Activated T-cell treated with anti-CD3 and anti-CD28 coated beads, Interleukin-2, amount 50 U/mL, for 72 hours (primary cell): ENCODE measurements at regions not wholly inside any gene's neighbourhood (a gene's known extent, or its start where the extent isn't known, plus 50 kb on each side); places are given as distances from the start of the nearest gene placed in this dataset.
"Not testable (repeated sequence)": the region's sequence is repeated elsewhere in the genome, so short reads cannot be mapped to it uniquely, and the experiment has no call there.

ENCODE experiments used
- ATAC-seq, 2 donors: fragments of 150-1000 bp; cut with Tn5 transposase; replicated peaks in 1 of 2; 2 replicates each; pipeline ENCODE4 v1.10.0; 2021; ENCODE audit warnings: moderate library complexity in 2 of 2, mild to moderate bottlenecking in 1 of 2
- DNase-seq, 2 donors: peaks; one replicate each; pipeline ENCODE4 v3.0.0; 2021 to 2022; ENCODE audit warnings: mixed read lengths in 1 of 2
- H3K27ac Mint-ChIP-seq: one replicate; pipeline ENCODE4 v1.8.0; 2022; ENCODE audit warnings: mild to moderate bottlenecking, moderate library complexity, mixed read lengths
- H3K27me3 Mint-ChIP-seq: one replicate; pipeline ENCODE4 v1.8.0; 2022; ENCODE audit warnings: low read depth, mixed read lengths
- H3K36me3 Mint-ChIP-seq, 2 donors: one replicate each; pipeline ENCODE4 v1.8.0; 2022; ENCODE audit warnings: mixed read lengths in 2 of 2, mild to moderate bottlenecking in 1 of 2; ENCODE audit not compliant: insufficient read depth in 2 of 2
- H3K4me1 Mint-ChIP-seq: one replicate; pipeline ENCODE4 v1.8.0; 2022; ENCODE audit warnings: low read depth, mixed read lengths
- H3K4me3 Mint-ChIP-seq, 2 donors: one replicate each; pipeline ENCODE4 v1.8.0; 2022; ENCODE audit warnings: mild to moderate bottlenecking in 2 of 2, mixed read lengths in 2 of 2, moderate library complexity in 2 of 2
- H3K9me3 Mint-ChIP-seq, 2 donors: one replicate each; pipeline ENCODE4 v1.8.0; 2022; ENCODE audit warnings: mixed read lengths in 2 of 2

- not testable (repeated sequence) for H3K27ac Mint-ChIP-seq, ATAC-seq, H3K9me3 Mint-ChIP-seq, H3K27me3 Mint-ChIP-seq, H3K4me3 Mint-ChIP-seq, DNase-seq, H3K4me1 Mint-ChIP-seq, H3K36me3 Mint-ChIP-seq
Observed at GRCh38 chr17:31770501-31770900, 88.5 kb downstream of the COPRS start.

- not testable (repeated sequence) for DNase-seq, H3K27ac Mint-ChIP-seq, H3K4me3 Mint-ChIP-seq, H3K36me3 Mint-ChIP-seq, H3K9me3 Mint-ChIP-seq, H3K4me1 Mint-ChIP-seq, ATAC-seq
- H3K27me3 Mint-ChIP-seq: peaks cover 15% of the 10 kb centered on the region
Observed at GRCh38 chr17:31761836-31762510, 97.1 kb downstream of the COPRS start.

GRCh38 chr17:31758646-31759045, 100.4 kb downstream of the COPRS start:
- DNase-seq (no peak), ATAC-seq (no peak)
- Mint-ChIP-seq H3K36me3 (no peaks in the 10 kb centered on the region), H3K4me1 (no peaks in the 10 kb centered on the region), H3K27me3 (peaks cover 15% of the 10 kb centered on the region), H3K4me3 (no peak overlapping the region), H3K27ac (no peak overlapping the region), H3K9me3 (no peaks in the 10 kb centered on the region)

GRCh38 chr17:31757097-31757496, 101.9 kb downstream of the COPRS start:
- Mint-ChIP-seq H3K4me3 (no peak overlapping the region), H3K27ac (no peak overlapping the region), H3K9me3 (no peaks in the 10 kb centered on the region), H3K4me1 (no peaks in the 10 kb centered on the region), H3K36me3 (no peaks in the 10 kb centered on the region), H3K27me3 (peaks cover 10% of the 10 kb centered on the region)
- no peak for DNase-seq
- ATAC-seq: no peak

- Mint-ChIP-seq H3K4me3 (no peak overlapping the region), H3K9me3 (no peaks in the 10 kb centered on the region), H3K27ac (no peak overlapping the region), H3K4me1 (no peaks in the 10 kb centered on the region), H3K27me3 (no peaks in the 10 kb centered on the region), H3K36me3 (no peaks in the 10 kb centered on the region)
- no peak for DNase-seq
- no peak for ATAC-seq
Observed at GRCh38 chr17:31754239-31754945, 104.7 kb downstream of the COPRS start.

GRCh38 chr17:31753011-31753410, 106.0 kb downstream of the COPRS start:
- DNase-seq: no peak
- Mint-ChIP-seq H3K36me3 (no peaks in the 10 kb centered on the region), H3K27me3 (no peaks in the 10 kb centered on the region), H3K9me3 (no peaks in the 10 kb centered on the region), H3K4me3 (no peak overlapping the region), H3K27ac (no peak overlapping the region), H3K4me1 (no peaks in the 10 kb centered on the region)
- ATAC-seq: no peak

GRCh38 chr17:31752584-31752983, 106.5 kb downstream of the COPRS start:
- Mint-ChIP-seq H3K27ac (no peak overlapping the region), H3K4me3 (no peak overlapping the region), H3K9me3 (no peaks in the 10 kb centered on the region), H3K4me1 (no peaks in the 10 kb centered on the region), H3K36me3 (no peaks in the 10 kb centered on the region), H3K27me3 (no peaks in the 10 kb centered on the region)
- DNase-seq (no peak), ATAC-seq (no peak)

- no peaks in the 10 kb centered on the region for H3K27me3 Mint-ChIP-seq
- H3K4me1 Mint-ChIP-seq: no peaks in the 10 kb centered on the region
- ATAC-seq (no peak), DNase-seq (no peak)
- no peaks in the 10 kb centered on the region for H3K36me3 Mint-ChIP-seq
- no peak overlapping the region for H3K4me3 Mint-ChIP-seq
- no peaks in the 10 kb centered on the region for H3K9me3 Mint-ChIP-seq
- H3K27ac Mint-ChIP-seq: no peak overlapping the region
Observed at GRCh38 chr17:31750578-31750977, 108.5 kb downstream of the COPRS start.

GRCh38 chr17:31748881-31749280, 110.2 kb downstream of the COPRS start:
- ATAC-seq (no peak), DNase-seq (no peak)
- H3K27me3 Mint-ChIP-seq: peaks cover 8% of the 10 kb centered on the region
- no peak overlapping the region for H3K4me3 Mint-ChIP-seq
- no peaks in the 10 kb centered on the region for H3K36me3 Mint-ChIP-seq
- H3K4me1 Mint-ChIP-seq: no peaks in the 10 kb centered on the region
- H3K27ac Mint-ChIP-seq: no peak overlapping the region
- H3K9me3 Mint-ChIP-seq: no peaks in the 10 kb centered on the region

GRCh38 chr17:31746884-31747495, 112.1 kb downstream of the COPRS start:
- peaks cover 18% of the 10 kb centered on the region for H3K27me3 Mint-ChIP-seq
- no peak for DNase-seq
- H3K9me3 Mint-ChIP-seq: no peaks in the 10 kb centered on the region
- no peaks in the 10 kb centered on the region for H3K4me1 Mint-ChIP-seq
- H3K4me3 Mint-ChIP-seq: no peak overlapping the region
- no peaks in the 10 kb centered on the region for H3K36me3 Mint-ChIP-seq
- ATAC-seq: no peak
- no peak overlapping the region for H3K27ac Mint-ChIP-seq

- H3K4me1 Mint-ChIP-seq: no peaks in the 10 kb centered on the region
- no peak overlapping the region for H3K27ac Mint-ChIP-seq
- no peak for ATAC-seq
- no peak overlapping the region for H3K4me3 Mint-ChIP-seq
- H3K27me3 Mint-ChIP-seq: peaks cover 26% of the 10 kb centered on the region
- H3K36me3 Mint-ChIP-seq: no peaks in the 10 kb centered on the region
- no peaks in the 10 kb centered on the region for H3K9me3 Mint-ChIP-seq
- DNase-seq: no peak
Observed at GRCh38 chr17:31745964-31746600, 113.0 kb downstream of the COPRS start.

GRCh38 chr17:31744511-31744951, 114.5 kb downstream of the COPRS start:
- H3K27ac Mint-ChIP-seq: no peak overlapping the region
- peaks cover 26% of the 10 kb centered on the region for H3K27me3 Mint-ChIP-seq
- no peak for ATAC-seq
- H3K4me3 Mint-ChIP-seq: no peak overlapping the region
- H3K4me1 Mint-ChIP-seq: no peaks in the 10 kb centered on the region
- H3K9me3 Mint-ChIP-seq: no peaks in the 10 kb centered on the region
- H3K36me3 Mint-ChIP-seq: no peaks in the 10 kb centered on the region
- DNase-seq: no peak

GRCh38 chr17:31743797-31744196, 115.2 kb downstream of the COPRS start:
- no peaks in the 10 kb centered on the region for H3K9me3 Mint-ChIP-seq
- ATAC-seq (no peak), DNase-seq (no peak)
- H3K4me1 Mint-ChIP-seq: no peaks in the 10 kb centered on the region
- H3K27ac Mint-ChIP-seq: no peak overlapping the region
- H3K27me3 Mint-ChIP-seq: peaks cover 26% of the 10 kb centered on the region
- H3K36me3 Mint-ChIP-seq: no peaks in the 10 kb centered on the region
- H3K4me3 Mint-ChIP-seq: no peak overlapping the region
